Endodermal cell (in vitro differentiated cells): ENCODE measurements at regions not wholly inside any gene's neighbourhood (a gene's known extent, or its start where the extent isn't known, plus 50 kb on each side); places are given as distances from the start of the nearest gene placed in this dataset.

Experiments used
- DNase-seq: peaks from one replicate; pipeline ENCODE4 v3.0.0-alpha.2; 2017
- H3K27ac ChIP-seq: 2 replicates; pipeline ENCODE4 v1.5.1; 2013; ENCODE audit warnings: mild to moderate bottlenecking, low read depth, low read length, moderate library complexity
- H3K27me3 ChIP-seq: 2 replicates; pipeline ENCODE4 v1.6.1; 2013; ENCODE audit warnings: mild to moderate bottlenecking, low read length, moderate library complexity; ENCODE audit not compliant: insufficient read depth, control insufficient read depth, poor library complexity, severe bottlenecking
- H3K36me3 ChIP-seq: 2 replicates; pipeline ENCODE4 v1.7.0; 2013; ENCODE audit warnings: mild to moderate bottlenecking, low read length, moderate library complexity; ENCODE audit not compliant: control insufficient read depth, insufficient read depth
- H3K4me1 ChIP-seq: one replicate; pipeline ENCODE4 v1.7.0; 2013; ENCODE audit warnings: low read length; ENCODE audit not compliant: control insufficient read depth, insufficient read depth
- H3K4me3 ChIP-seq: 2 replicates; pipeline ENCODE4 v1.5.1; 2013; ENCODE audit warnings: mild to moderate bottlenecking, low read length, moderate library complexity
- H3K9ac ChIP-seq: 2 replicates; pipeline ENCODE4 v1.6.1; 2013; ENCODE audit warnings: mild to moderate bottlenecking, low read length, moderate library complexity; ENCODE audit not compliant: poor library complexity, severe bottlenecking; ENCODE audit errors: extremely low read depth
- H3K9me3 ChIP-seq: 2 replicates; pipeline ENCODE4 v1.6.1; 2013; ENCODE audit warnings: mild to moderate bottlenecking, low read length, moderate library complexity; ENCODE audit not compliant: control insufficient read depth
- H3K27ac Mint-ChIP-seq: 2 replicates; pipeline ENCODE4 v1.8.0; 2020; ENCODE audit warnings: mixed read lengths
- H3K27me3 Mint-ChIP-seq: 2 replicates; pipeline ENCODE4 v1.8.0; 2021; ENCODE audit warnings: mild to moderate bottlenecking, mixed read lengths; ENCODE audit not compliant: insufficient read depth
- H3K36me3 Mint-ChIP-seq: 2 replicates; pipeline ENCODE4 v1.8.0; 2020; ENCODE audit warnings: low read depth, mixed read lengths
- H3K4me1 Mint-ChIP-seq: 2 replicates; pipeline ENCODE4 v1.8.0; 2020; ENCODE audit warnings: mixed read lengths
- H3K4me3 Mint-ChIP-seq: 2 replicates; pipeline ENCODE4 v1.8.0; 2020; ENCODE audit warnings: mild to moderate bottlenecking, moderate library complexity, mixed read lengths
- H3K9me3 Mint-ChIP-seq: 2 replicates; pipeline ENCODE4 v1.8.0; 2020; ENCODE audit warnings: mild to moderate bottlenecking, mixed read lengths
- WGBS, 2 experiments: methylation state at CpG; one replicate each; pipeline versions ENCODE4 v1.1.5 to v1.1.7; 2013; ENCODE audit warnings: missing lambda C conversion rate in 2 of 2, mixed read lengths in 1 of 2; ENCODE audit not compliant: insufficient coverage in 1 of 2, insufficient read length in 1 of 2; 5-methylcytosine and 5-hydroxymethylcytosine counted together
- TF ChIP-seq, protein P1 (sequence below): fragments of 200-600 bp; sonication (generic); conservative IDR thresholded peaks from 2 replicates; pipeline ENCODE4 v1.5.0; 2021; ENCODE audit warnings: antibody characterized with exemption, mild to moderate bottlenecking

GRCh38 chr4:127143460-127144195 is 489.1 kb upstream of the INTU start:
- Mint-ChIP-seq H3K4me1 (peaks cover 6% of the 10 kb centered on the region), H3K27me3 (no peaks in the 10 kb centered on the region), H3K36me3 (no peaks in the 10 kb centered on the region), H3K27ac (no peak overlapping the region), H3K4me3 (no peak overlapping the region), H3K9me3 (no peaks in the 10 kb centered on the region)
- Histone ChIP-seq H3K27me3 (no peaks in the 10 kb centered on the region), H3K9me3 (no peaks in the 10 kb centered on the region), H3K9ac (no peak overlapping the region), H3K36me3 (no peaks in the 10 kb centered on the region), H3K27ac (no peak overlapping the region), H3K4me3 (no peak overlapping the region), H3K4me1 (no peaks in the 10 kb centered on the region)
- 81 to 85% methylated on average over 3 of the region's 5 CpGs for WGBS, 2 experiments
- TF ChIP-seq, protein P1, sequence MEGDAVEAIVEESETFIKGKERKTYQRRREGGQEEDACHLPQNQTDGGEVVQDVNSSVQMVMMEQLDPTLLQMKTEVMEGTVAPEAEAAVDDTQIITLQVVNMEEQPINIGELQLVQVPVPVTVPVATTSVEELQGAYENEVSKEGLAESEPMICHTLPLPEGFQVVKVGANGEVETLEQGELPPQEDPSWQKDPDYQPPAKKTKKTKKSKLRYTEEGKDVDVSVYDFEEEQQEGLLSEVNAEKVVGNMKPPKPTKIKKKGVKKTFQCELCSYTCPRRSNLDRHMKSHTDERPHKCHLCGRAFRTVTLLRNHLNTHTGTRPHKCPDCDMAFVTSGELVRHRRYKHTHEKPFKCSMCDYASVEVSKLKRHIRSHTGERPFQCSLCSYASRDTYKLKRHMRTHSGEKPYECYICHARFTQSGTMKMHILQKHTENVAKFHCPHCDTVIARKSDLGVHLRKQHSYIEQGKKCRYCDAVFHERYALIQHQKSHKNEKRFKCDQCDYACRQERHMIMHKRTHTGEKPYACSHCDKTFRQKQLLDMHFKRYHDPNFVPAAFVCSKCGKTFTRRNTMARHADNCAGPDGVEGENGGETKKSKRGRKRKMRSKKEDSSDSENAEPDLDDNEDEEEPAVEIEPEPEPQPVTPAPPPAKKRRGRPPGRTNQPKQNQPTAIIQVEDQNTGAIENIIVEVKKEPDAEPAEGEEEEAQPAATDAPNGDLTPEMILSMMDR: no peak
- DNase-seq: no peak

DNA sequence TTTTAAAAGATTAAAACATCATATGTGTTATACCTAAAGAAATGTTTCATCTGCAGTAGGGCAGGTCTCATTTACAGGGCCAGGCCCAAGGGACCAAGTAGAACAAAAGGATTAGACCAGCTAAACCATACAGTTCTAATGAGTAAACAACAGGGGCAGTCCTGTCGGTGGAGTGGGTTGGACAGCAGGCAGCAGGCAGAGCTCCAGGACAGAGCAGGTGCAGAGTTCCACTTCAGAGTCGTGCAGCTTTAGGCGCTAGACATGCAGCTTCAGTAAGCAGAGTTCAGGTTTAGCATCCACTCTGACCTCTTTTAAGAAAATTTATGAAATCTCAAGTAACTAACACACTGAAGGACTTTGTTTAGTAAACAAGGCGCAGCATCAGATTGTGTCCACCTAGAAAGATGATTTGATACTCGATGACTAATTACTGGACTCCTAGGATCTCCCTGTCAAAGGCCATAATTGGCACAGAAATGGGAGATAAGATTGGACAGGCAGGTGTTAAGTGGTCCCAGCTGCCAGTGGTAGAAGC is 487.7 kb upstream of the INTU start:
- H3K4me3 Mint-ChIP-seq: no peak overlapping the region
- 90 to 91% methylated on average over 4 to 5 of the region's 5 CpGs for WGBS, 2 experiments
- H3K9me3 Mint-ChIP-seq: no peaks in the 10 kb centered on the region
- Histone ChIP-seq H3K36me3 (no peaks in the 10 kb centered on the region), H3K4me3 (no peak overlapping the region), H3K4me1 (no peaks in the 10 kb centered on the region), H3K9ac (no peak overlapping the region), H3K9me3 (no peaks in the 10 kb centered on the region), H3K27ac (no peak overlapping the region), H3K27me3 (no peaks in the 10 kb centered on the region)
- DNase-seq: no peak
- no peaks in the 10 kb centered on the region for H3K36me3 Mint-ChIP-seq
- no peaks in the 10 kb centered on the region for H3K27me3 Mint-ChIP-seq
- peaks cover 5% of the 10 kb centered on the region for H3K4me1 Mint-ChIP-seq
- TF ChIP-seq, protein P1: no peak
- H3K27ac Mint-ChIP-seq: no peak overlapping the region

GRCh38 chr4:127148165-127148564 is 484.6 kb upstream of the INTU start:
- H3K27ac Mint-ChIP-seq: no peak overlapping the region
- H3K9ac ChIP-seq: no peak overlapping the region
- no peaks in the 10 kb centered on the region for H3K9me3 Mint-ChIP-seq
- no peaks in the 10 kb centered on the region for H3K36me3 Mint-ChIP-seq
- H3K4me1 ChIP-seq: no peaks in the 10 kb centered on the region
- no peaks in the 10 kb centered on the region for H3K9me3 ChIP-seq
- H3K27me3 ChIP-seq: no peaks in the 10 kb centered on the region
- H3K4me3 Mint-ChIP-seq: no peak overlapping the region
- no peaks in the 10 kb centered on the region for H3K4me1 Mint-ChIP-seq
- TF ChIP-seq, protein P1: no peak
- no peak overlapping the region for H3K4me3 ChIP-seq
- H3K36me3 ChIP-seq: no peaks in the 10 kb centered on the region
- H3K27me3 Mint-ChIP-seq: no peaks in the 10 kb centered on the region
- no peak for DNase-seq
- H3K27ac ChIP-seq: no peak overlapping the region
